H1 (cell line): ENCODE measurements at regions not wholly inside any gene's neighbourhood (a gene's known extent, or its start where the extent isn't known, plus 50 kb on each side); places are given as distances from the start of the nearest gene placed in this dataset.

Experiments used
- EGR1 ChIP-seq: IDR thresholded peaks from 2 replicates; pipeline ENCODE4 v1.6.1; 2011; ENCODE audit warnings: low read depth, low read length, borderline replicate concordance
- POLR2A ChIP-seq, 2 experiments: IDR thresholded peaks; 1 replicate in 1 of 2; 2 replicates in 1 of 2; pipeline ENCODE4 v1.6.1; 2011; ENCODE audit warnings: low read depth in 2 of 2, low read length in 2 of 2, mild to moderate bottlenecking in 2 of 2; ENCODE audit errors: control extremely low read depth in 1 of 2

DNA sequence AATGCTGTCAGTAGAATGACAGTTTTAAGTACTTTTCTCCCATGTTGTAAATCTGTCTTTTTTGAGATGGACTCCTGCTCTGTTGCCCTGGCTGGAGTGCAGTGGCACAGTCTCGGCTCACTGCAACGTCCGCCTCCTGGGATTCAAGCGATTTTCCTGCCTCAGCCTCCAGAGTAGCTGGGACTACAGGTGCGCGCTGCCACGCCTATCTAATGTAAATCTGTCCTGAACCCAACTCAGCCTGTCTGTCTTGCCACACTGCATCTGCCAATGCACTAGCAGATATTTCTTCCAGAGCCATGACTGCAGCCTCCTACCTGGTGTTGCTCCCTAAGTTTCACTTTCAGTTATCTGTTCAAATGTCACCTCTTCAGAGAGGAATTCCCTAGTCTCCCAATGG lies 264.1 kb downstream of the PHF14 start:
- no peak for TF ChIP-seq POLR2A (IDR thresholded peaks at IDR 0.05; ENCODE audit: control extremely low read depth in 1 of 2, low read depth in 2 of 2, low read length in 2 of 2)
- TF ChIP-seq EGR1, result no peak
